HEK293 (cell line): ENCODE measurements at regions not wholly inside any gene's neighbourhood (a gene's known extent, or its start where the extent isn't known, plus 50 kb on each side); places are given as distances from the start of the nearest gene placed in this dataset.

Experiments
- CTCF ChIA-PET: fragments of 350-600 bp; formaldehyde crosslinking; extraction: SDS; loops from one replicate; lab custom pipeline; 2021; ENCODE audit warnings: antibody characterized with exemption; lab: Yijun Ruan, JAX
- POLR2A ChIA-PET: fragments of 300-600 bp; formaldehyde crosslinking; extraction: SDS; loops from one replicate; lab custom pipeline; 2020; ENCODE audit warnings: antibody characterized with exemption, inconsistent platforms; lab: Yijun Ruan, JAX
- H3K27ac ChIP-seq: fragments of 200-500 bp; sonication (Bioruptor generic); 2 replicates; pipeline ENCODE4 v1.5.1; 2014; ENCODE audit warnings: low read depth, low read length, control low read depth, inconsistent platforms; ENCODE audit errors: extremely low read depth
- H3K36me3 ChIP-seq, 2 experiments: fragments of 200-500 bp in 1 of 2; sonication (Bioruptor generic) in 1 of 2; 1 replicate in 1 of 2; 2 replicates in 1 of 2; pipeline ENCODE4 v1.5.1; 2014 to 2017; ENCODE audit warnings: inconsistent platforms in 2 of 2, low read length in 2 of 2; ENCODE audit not compliant: control insufficient read depth in 2 of 2, insufficient read depth in 1 of 2
- H3K4me1 ChIP-seq: fragments of 200-500 bp; sonication (Bioruptor generic); 2 replicates; pipeline ENCODE4 v1.5.1; 2014; ENCODE audit warnings: mild to moderate bottlenecking, low read length, inconsistent platforms; ENCODE audit not compliant: control insufficient read depth, insufficient read depth
- H3K4me3 ChIP-seq: 2 replicates; pipeline ENCODE4 v1.5.1; 2011; ENCODE audit warnings: low read depth, mild to moderate bottlenecking, control low read depth, low read length, moderate library complexity
- H3K9me3 ChIP-seq: fragments of 200-500 bp; sonication (Bioruptor generic); 2 replicates; pipeline ENCODE4 v1.5.1; 2014; ENCODE audit warnings: low read depth, low read length, inconsistent platforms; ENCODE audit not compliant: control insufficient read depth, insufficient read depth
- ATF2 ChIP-seq: fragments of 450-650 bp; formaldehyde crosslinking; IDR thresholded peaks from 2 replicates; pipeline ENCODE4 v1.5.1; 2016; ENCODE audit warnings: missing biosample characterization, missing genetic modification characterization, low read depth
- FEZF1 ChIP-seq: fragments of 450-650 bp; formaldehyde crosslinking; IDR thresholded peaks from 2 replicates; pipeline ENCODE4 v1.5.1; 2016; ENCODE audit warnings: missing biosample characterization, missing genetic modification characterization
- HOXC10 ChIP-seq: sonication (generic); formaldehyde crosslinking; IDR thresholded peaks from 2 replicates; pipeline ENCODE4 v1.8.1; 2023; ENCODE audit warnings: mild to moderate bottlenecking, missing genetic modification reagents
- KLF10 ChIP-seq: fragments of 450-650 bp; IDR thresholded peaks from 2 replicates; pipeline ENCODE4 v1.5.1; 2018; ENCODE audit warnings: missing biosample characterization, mild to moderate bottlenecking, missing genetic modification characterization
- PRDM10 ChIP-seq: fragments of 450-650 bp; formaldehyde crosslinking; IDR thresholded peaks from 2 replicates; pipeline ENCODE4 v1.5.1; 2016; ENCODE audit warnings: missing biosample characterization, missing genetic modification characterization
- ZBTB21 ChIP-seq: fragments of 450-650 bp; formaldehyde crosslinking; IDR thresholded peaks from 2 replicates; pipeline ENCODE4 v1.5.1; 2017; ENCODE audit warnings: missing biosample characterization, missing genetic modification characterization
- ZBTB48 ChIP-seq: fragments of 450-650 bp; formaldehyde crosslinking; IDR thresholded peaks from 2 replicates; pipeline ENCODE4 v1.5.1; 2016; ENCODE audit warnings: missing biosample characterization, missing genetic modification characterization
- ZNF10 ChIP-seq: fragments of 450-650 bp; formaldehyde crosslinking; IDR thresholded peaks from 2 replicates; pipeline ENCODE4 v1.5.1; 2017; ENCODE audit warnings: missing biosample characterization, missing genetic modification characterization
- ZNF112 ChIP-seq: fragments of 450-650 bp; formaldehyde crosslinking; IDR thresholded peaks from 2 replicates; pipeline ENCODE4 v1.5.0; 2017; ENCODE audit warnings: missing biosample characterization, missing genetic modification characterization
- ZNF184 ChIP-seq: fragments of 450-650 bp; IDR thresholded peaks from 2 replicates; pipeline ENCODE4 v1.5.1; 2018; ENCODE audit warnings: missing biosample characterization, mild to moderate bottlenecking, missing genetic modification characterization
- ZNF221 ChIP-seq: fragments of 450-650 bp; formaldehyde crosslinking; IDR thresholded peaks from 2 replicates; pipeline ENCODE4 v1.5.1; 2017; ENCODE audit warnings: missing biosample characterization, missing genetic modification characterization, borderline replicate concordance
- ZNF280C ChIP-seq: fragments of 450-650 bp; formaldehyde crosslinking; IDR thresholded peaks from 2 replicates; pipeline ENCODE4 v1.5.1; 2016; ENCODE audit warnings: missing biosample characterization, missing genetic modification characterization
- ZNF350 ChIP-seq: fragments of 450-650 bp; formaldehyde crosslinking; IDR thresholded peaks from 2 replicates; pipeline ENCODE4 v1.5.0; 2017; ENCODE audit warnings: missing biosample characterization, mild to moderate bottlenecking, missing genetic modification characterization
- ZNF366 ChIP-seq: fragments of 450-650 bp; formaldehyde crosslinking; conservative IDR thresholded peaks from 2 replicates; pipeline ENCODE4 v1.5.1; 2016; ENCODE audit warnings: missing biosample characterization, missing genetic modification characterization
- ZNF530 ChIP-seq: fragments of 450-650 bp; formaldehyde crosslinking; IDR thresholded peaks from 2 replicates; pipeline ENCODE4 v1.5.1; 2016; ENCODE audit warnings: low read depth, missing biosample characterization, missing genetic modification characterization
- ZNF585B ChIP-seq: fragments of 450-650 bp; formaldehyde crosslinking; IDR thresholded peaks from 2 replicates; pipeline ENCODE4 v1.5.1; 2016; ENCODE audit warnings: missing biosample characterization, missing genetic modification characterization
- ZNF596 ChIP-seq: fragments of 450-650 bp; IDR thresholded peaks from 2 replicates; pipeline ENCODE4 v1.5.0; 2018; ENCODE audit warnings: missing biosample characterization, mild to moderate bottlenecking, missing genetic modification characterization, moderate library complexity
- ZNF610 ChIP-seq: fragments of 450-650 bp; formaldehyde crosslinking; IDR thresholded peaks from 2 replicates; pipeline ENCODE4 v1.5.1; 2016; ENCODE audit warnings: missing biosample characterization, missing genetic modification characterization, borderline replicate concordance
- ZNF639 ChIP-seq: fragments of 450-650 bp; formaldehyde crosslinking; IDR thresholded peaks from 2 replicates; pipeline ENCODE4 v1.5.1; 2016; ENCODE audit warnings: missing biosample characterization, missing genetic modification characterization
- ZNF658 ChIP-seq: fragments of 450-650 bp; formaldehyde crosslinking; IDR thresholded peaks from 2 replicates; pipeline ENCODE4; 2016; ENCODE audit warnings: missing biosample characterization, missing genetic modification characterization
- ZNF677 ChIP-seq: fragments of 450-650 bp; IDR thresholded peaks from 2 replicates; pipeline ENCODE4 v1.5.0; 2018; ENCODE audit warnings: missing biosample characterization, mild to moderate bottlenecking, missing genetic modification characterization, moderate library complexity
- ZNF692 ChIP-seq: fragments of 450-650 bp; formaldehyde crosslinking; IDR thresholded peaks from 2 replicates; pipeline ENCODE4 v1.5.1; 2016; ENCODE audit warnings: missing biosample characterization, missing genetic modification characterization
- ZNF837 ChIP-seq: fragments of 450-650 bp; formaldehyde crosslinking; IDR thresholded peaks from 2 replicates; pipeline ENCODE4 v1.5.1; 2016; ENCODE audit warnings: missing biosample characterization, missing genetic modification characterization
- ZSCAN18 ChIP-seq: fragments of 450-650 bp; formaldehyde crosslinking; IDR thresholded peaks from 2 replicates; pipeline ENCODE4 v1.5.1; 2016; ENCODE audit warnings: missing biosample characterization, missing genetic modification characterization
- ZXDB ChIP-seq: fragments of 450-650 bp; formaldehyde crosslinking; IDR thresholded peaks from 2 replicates; pipeline ENCODE4 v1.5.1; 2016; ENCODE audit warnings: missing biosample characterization, missing genetic modification characterization

- ChIA-PET POLR2A (no interaction called here), CTCF (interaction anchor here (0.7 to 0.9 kb wide), 2 partner anchors 12 to 70 kb away, joined by 3 to 4 read pairs; no protein-coding TSS in a partner anchor)
- no peak overlapping the region for H3K27ac ChIP-seq
- TF ChIP-seq ATF2 (no peak), ZNF112 (no peak), ZNF610 (tag by site-specific recombination) (no peak), ZBTB21 (tag by site-specific recombination) (no peak), ZXDB (tag by site-specific recombination) (no peak), ZNF350 (tag by site-specific recombination) (no peak), ZNF837 (tag by site-specific recombination) (no peak), ZNF280C (no peak), ZBTB48 (tag by site-specific recombination) (no peak), ZNF677 (no peak), PRDM10 (tag by site-specific recombination) (no peak)
- H3K4me3 ChIP-seq: no peak overlapping the region
- H3K36me3 ChIP-seq: no peaks in the 10 kb centered on the region
- no peaks in the 10 kb centered on the region for H3K4me1 ChIP-seq
- no peaks in the 10 kb centered on the region for H3K9me3 ChIP-seq
Observed at GRCh38 chr10:128306535-128306934, 180.3 kb upstream of the MKI67 start.

- ChIA-PET POLR2A (no interaction called here), CTCF (interaction anchor here (0.6 to 0.9 kb wide), 2 partner anchors 10 to 12 kb away, joined by 4 to 5 read pairs; no protein-coding TSS in a partner anchor)
- no peak overlapping the region for H3K4me3 ChIP-seq
- no peaks in the 10 kb centered on the region for H3K4me1 ChIP-seq
- no peak overlapping the region for H3K27ac ChIP-seq
- no peaks in the 10 kb centered on the region for H3K9me3 ChIP-seq
- H3K36me3 ChIP-seq: no peaks in the 10 kb centered on the region
- TF ChIP-seq ZNF639 (tag by site-specific recombination) (no peak), ZNF596 (tag by site-specific recombination) (no peak), ZNF585B (tag by site-specific recombination) (no peak), ZNF677 (no peak), ZNF658 (tag by site-specific recombination) (no peak), ZNF10 (tag by site-specific recombination) (no peak), ZSCAN18 (tag by site-specific recombination) (no peak), ZNF184 (no peak), ZNF366 (tag by site-specific recombination) (no peak), ZNF221 (tag by site-specific recombination) (no peak), FEZF1 (tag by site-specific recombination) (no peak), ZNF692 (tag by site-specific recombination) (no peak), ZNF530 (tag by site-specific recombination) (no peak), KLF10 (no peak), HOXC10 (CRISPR knock-in tag) (no peak)
Observed at GRCh38 chr10:128306966-128307365, 180.7 kb upstream of the MKI67 start.
